HPDE6-E6E7 (cell line): ENCODE measurements at regions not wholly inside any gene's neighbourhood (a gene's known extent, or its start where the extent isn't known, plus 50 kb on each side); places are given as distances from the start of the nearest gene placed in this dataset.

Experiments used
- DNase-seq: peaks from one replicate; pipeline ENCODE4 v3.0.0; 2011; ENCODE audit warnings: missing footprints; ENCODE audit errors: extremely low spot score

DNA sequence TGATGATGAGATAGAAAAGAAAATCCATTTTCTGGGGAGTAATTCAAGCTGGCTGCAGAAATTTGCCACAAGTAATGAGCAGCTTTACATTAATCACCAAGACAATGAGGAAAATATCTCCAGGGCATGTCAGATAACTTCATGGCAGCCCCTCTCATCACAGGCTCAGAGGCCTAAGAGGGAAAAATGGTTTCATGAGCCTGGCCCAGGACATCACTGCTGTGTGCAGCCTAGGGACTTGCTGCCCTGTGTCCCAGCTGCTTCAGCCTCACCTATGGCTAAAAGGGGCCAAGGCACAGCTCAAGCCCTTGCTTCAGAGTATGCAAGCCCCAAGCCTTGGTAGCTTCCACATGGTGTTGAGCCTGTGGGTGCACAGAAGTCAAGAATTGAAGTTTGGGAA lies 161.7 kb downstream of the OPA1 start:
- no peak for DNase-seq

DNA sequence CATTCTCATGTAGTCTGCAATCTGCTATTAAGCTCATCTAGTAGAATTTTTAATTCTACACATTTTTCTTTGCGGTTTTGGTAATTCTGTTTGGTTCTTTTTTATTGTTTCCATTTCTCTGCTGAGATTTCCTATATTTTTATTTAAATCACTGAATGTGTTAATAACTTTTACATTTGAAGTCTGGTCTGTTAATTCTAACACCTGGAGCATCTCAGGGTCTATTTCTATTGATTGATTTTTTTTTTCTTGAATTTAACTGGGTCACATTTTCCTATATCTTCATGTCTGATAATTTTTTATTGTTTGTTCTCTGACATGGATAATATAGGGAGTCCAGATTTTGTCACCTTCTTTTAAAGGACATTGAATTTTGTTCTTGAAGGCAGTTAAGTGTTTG lies 163.5 kb downstream of the OPA1 start:
- DNase-seq: no peak

DNA sequence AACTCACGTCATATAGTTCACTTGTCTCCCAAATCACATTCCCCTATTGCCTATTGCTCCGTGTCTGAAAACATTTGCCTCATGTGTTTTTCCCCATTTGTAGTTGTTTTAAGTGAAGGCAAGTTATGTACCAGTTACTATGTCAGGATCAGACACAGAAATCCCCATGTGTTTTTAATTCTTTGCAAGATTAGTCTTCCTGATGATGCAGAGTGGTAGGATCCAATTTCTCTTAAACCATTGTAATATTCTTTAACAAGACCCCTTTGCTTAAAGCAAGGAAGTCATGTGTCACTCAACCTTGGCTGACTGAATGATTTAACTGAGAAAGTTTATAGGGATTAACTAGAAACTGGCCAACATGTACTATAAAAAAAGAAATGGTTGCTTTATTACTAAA lies 164.4 kb downstream of the OPA1 start:
- no peak for DNase-seq

DNA sequence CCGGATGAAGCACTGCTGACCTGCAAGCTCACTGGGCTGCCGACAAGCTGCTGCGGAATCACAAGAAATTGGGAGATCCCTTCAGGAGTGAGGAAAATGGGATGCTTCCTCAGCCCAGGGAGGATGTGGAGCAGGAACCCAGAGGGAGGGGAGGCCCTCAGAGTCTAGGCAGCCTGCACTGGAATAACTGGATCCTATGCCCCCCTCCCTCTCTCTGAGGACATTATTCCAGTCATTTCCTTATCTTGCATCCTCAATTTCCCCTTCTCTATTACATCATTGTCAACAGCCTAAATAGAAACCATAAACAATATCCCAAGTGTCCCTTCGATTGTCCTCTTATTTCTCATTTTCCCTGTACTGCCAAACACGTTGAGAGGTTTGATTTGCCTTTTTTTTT lies 169.0 kb downstream of the OPA1 start:
- DNase-seq: no peak

DNA sequence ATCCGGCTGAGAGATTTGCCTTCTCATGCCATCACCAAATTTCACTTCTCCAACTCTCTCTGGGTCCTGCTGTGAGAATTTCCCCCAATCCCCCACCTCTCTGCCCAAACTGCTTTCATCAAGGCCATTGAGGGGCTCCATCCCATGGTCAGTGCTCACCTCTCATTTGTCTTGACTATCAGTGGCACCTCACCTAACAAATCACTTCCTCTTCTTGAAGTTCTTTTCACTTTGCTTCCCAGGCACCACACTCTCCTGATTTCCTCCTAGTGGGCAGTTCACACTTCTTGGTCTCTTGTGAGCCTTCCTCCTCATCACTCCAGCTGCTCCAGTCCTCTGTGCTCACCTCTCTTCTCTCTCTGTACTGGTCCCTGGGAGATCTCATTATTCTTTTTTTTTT lies 169.6 kb downstream of the OPA1 start:
- no peak for DNase-seq

DNA sequence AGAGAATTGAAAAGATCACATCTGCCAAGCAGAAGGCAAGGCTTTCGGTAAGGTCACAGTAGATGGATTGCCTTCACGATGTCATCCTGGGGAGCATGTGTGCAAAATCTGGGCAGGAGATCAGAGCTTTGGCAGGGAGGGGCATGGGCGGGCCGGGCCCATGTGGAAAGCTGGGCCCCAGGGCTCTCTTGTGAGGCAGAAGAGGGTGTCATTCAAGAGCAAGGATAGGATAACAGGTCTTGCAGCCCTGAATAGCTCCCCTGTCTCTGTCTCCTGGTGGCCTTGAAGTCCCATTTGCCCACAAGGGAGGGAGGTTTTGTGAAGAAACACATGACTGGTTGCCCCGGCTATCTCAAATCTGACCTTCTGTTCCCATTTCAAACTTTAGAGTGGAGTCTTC lies 172.0 kb downstream of the OPA1 start:
- DNase-seq: no peak

DNA sequence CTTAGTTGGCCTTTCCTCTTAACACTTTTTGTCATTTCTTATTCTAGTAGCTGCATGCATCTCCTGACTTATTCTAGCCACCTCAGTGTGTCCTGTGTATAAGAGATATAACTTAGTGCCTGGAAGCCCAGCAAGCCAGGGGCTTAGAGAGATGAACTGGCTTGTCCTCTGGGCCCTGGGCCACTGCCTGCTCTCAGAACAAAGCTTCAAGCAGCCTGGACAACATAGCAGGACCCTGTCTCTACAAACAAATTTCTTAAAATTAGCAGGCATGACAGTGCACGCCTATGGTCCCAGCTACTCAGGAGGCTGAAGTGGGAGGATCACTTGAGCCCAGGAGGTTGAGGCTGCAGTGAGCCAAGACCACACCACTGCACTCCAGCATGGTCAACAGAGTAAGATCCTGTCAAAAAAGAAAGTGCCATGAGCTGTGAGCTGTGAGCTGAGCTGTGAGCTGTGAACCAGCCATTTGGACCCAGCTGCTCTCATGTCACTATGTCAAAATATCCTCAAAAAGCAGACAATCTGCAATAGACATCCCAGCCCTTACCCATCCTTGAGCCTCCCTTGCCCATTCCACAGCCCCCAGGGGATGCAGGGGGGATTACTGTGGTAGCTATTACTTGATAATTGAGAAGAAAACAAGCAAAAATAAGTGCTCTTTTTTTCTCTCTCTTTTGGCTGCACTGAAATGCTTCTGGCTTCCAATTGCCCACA lies 174.5 kb downstream of the OPA1 start:
- no peak for DNase-seq

DNA sequence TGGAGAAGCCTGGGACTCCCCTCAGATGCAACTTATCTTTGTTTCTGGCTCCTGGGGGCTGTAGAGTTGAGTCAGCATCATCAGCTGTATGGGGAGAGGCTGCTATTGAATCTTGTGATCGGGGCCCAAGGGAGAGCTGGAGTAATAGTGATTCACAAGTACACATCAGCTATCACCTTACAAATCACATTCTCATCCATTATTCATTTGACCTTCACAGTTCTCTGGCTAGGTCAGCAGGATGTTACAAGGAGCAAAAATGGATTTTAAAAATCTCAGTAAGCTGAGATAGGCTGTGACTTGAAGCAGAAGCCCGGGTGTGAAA lies 175.0 kb downstream of the OPA1 start:
- DNase-seq: no peak

DNA sequence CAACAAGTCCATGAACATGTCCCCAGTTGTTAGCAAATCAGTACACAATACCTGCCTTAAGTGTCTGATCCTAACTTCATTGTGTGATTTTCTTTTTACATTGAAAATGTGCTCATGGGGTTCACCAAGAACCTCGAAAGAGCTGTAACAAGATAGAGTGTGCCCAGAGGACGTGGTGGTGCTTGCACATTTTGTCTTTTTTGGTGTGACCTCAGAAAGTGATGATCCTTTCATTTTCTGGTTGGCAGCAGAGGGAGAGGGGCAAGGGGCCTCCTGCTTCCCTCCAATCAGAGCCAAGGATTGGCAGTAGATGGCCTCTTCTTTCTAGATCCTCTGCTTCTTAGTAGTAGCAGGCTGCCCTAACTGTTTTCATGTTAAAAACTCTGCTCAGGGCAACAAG lies 176.4 kb downstream of the OPA1 start:
- DNase-seq: no peak

DNA sequence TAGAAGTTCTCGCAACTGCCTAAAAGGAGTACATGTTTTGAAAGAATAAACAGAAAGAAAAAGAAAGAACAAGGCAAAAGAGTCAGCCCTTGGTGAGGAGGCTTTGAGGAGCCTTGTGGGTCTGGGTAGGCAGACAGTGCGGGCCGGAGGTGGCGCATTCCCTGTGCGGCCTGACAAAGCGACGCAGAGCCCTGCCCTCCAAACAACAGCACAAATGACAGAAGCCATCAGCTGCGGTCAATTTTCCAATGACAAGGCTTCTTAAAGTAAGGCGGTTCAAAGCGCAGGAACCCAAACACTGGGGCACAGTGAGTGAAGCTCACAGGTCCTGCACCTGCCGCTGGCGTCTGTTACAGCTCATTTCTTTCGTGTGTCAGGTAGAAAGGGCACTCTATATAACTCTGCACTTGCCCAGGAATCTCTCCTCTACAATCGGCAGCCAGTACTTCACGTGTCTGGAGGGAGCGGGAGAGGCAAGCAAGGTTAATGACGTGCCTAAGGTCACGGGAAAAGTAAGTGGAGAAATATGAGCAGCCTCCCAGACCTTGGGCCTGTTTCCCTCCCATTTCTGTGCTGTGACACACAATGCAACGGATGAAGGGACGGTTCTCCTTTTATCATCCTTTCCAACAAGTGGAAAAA lies 178.1 kb downstream of the OPA1 start:
- no peak for DNase-seq

DNA sequence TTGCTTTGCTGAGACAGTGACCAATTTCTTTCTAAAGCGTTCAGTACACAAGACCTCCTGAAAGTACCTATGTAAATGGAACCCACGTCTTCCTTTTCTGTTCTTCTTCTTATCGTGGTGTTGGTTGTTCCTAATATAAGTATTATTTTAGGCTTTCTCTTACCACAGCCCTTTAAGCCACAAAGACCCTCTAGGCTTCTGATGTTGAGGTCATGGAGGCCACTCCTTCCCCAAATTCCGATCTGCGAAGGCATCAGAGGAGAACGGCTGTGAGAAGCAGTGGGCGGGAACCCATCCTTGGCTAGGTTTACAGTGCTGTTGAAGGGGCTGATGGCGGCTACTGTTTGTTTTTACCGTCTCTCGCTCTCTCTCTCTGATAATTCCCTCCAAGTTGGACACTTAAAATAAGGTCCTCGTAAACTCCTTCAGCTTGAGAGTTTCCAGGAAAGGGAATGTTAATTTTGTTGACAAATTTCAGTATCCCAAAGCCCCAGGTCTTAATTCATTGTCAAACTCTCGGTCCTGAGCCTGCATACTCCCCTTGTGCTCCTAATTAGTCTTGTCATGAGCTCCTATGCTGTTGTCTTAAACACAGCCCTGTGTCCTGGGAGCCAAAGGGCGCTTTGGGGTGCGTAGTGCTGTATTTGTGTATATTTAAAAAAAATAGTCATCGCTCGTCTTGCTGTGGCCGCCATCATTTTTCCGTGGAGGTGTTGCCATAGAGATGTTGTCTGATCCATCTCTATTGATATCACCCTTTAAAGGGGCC lies 178.8 kb downstream of the OPA1 start:
- DNase-seq: no peak

DNA sequence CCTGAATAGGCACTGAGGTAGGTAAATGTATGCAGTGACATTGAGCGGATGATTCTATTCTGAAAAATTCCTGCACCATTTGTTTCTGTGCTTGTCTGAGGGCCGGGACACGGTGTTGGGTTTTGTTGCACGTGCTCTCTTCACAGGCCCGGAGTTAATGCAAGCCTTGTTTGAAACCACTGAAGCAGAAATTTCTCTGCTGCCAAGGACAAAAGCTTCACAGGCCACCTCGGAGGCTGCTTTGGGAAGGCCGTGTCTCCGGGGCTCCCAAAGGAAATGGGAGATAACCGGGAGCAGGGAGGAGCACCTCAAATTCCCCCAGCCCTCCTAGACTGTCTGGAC lies 179.4 kb downstream of the OPA1 start:
- no peak for DNase-seq

DNA sequence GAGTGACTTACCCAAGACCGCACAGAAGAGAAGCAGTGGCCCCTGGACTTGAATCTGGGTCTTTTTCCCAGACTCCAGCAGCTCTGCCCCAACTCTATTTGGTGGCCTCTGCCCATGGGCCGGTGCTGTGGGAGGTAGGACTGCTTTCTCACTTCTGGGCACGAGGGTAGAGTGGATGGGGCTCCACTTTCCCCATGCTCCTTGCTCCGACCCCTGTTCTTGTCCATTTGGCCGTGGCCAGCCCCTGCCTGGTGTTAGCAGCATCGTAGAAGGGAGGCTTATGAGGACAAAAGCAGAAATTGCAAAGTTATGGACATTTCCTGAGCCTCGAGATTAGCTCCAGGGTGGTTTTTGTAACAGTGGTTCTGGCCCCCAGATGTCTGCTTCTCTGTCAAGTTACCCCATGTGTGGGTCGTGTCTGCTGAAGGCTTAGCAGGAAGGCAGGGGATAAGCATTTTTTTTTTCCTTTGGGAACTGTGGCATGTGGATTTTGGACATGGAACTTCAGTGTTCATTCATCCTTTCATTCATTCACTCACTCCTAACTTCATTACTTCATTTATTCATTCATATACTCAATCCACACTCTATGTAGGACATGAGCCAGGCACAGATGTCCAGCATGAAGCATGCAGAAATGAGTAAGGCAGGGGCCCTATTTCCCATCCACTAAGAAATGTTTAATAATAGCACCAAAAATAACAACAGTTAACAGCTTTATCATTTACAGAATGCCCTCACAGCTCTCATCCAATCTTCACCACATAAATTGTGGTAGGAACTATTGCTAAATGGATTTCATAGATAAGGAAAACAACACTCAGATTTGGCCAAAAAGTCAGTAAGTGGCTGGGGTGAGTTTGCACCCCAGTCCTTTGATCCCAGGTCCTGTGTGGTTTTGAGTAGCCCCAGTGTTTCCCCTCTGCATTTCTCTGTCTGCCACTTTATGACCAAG lies 180.5 kb downstream of the OPA1 start:
- no peak for DNase-seq

DNA sequence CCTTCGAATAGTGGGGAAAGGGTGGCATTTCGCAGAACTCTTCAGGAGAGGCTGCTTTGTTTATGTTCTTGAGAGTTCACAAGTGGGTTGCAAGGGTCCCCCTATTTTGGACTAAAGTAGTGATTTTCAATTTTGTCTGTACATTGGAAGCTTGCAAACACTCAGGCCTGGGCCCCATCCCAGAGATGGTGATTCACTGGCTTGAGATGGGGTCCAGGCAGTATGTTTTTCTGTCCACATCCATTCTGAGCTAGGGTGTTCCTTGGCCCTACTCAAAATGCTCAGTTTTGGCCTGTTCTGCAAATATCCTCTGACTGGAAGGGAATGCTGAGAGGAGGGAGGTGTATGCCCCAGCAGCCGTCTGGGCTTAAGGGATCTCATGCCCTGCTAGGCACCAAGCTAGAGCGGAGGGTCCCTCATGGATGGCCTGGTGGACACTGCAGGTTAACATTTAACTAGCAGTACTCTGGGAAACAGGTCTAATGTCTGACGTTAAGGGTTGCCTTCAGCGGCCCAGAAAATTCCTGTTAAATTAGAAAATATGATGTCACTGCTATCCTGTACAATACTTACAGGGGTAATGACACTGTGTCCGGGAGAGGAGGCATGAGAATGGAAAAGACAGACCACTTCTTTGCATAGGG lies 181.4 kb downstream of the OPA1 start:
- no peak for DNase-seq

DNA sequence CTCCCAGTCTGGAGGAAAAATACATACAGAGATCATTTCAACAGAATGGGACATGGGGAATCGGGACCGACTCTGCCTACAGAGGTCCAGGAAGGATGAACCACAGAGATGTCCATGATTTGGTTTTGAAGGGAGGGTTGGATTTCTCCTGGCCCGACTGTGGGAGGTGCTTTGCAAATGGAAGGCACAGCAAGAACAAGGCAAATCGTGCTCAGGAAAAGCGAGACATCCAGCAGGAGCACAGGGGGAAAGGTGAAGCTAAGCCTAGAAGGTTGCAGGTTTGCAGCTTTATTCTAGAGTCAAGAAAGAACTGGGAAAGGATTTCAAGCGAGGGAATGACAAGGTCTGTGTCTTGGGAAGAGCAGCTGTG lies 181.9 kb downstream of the OPA1 start:
- no peak for DNase-seq

DNA sequence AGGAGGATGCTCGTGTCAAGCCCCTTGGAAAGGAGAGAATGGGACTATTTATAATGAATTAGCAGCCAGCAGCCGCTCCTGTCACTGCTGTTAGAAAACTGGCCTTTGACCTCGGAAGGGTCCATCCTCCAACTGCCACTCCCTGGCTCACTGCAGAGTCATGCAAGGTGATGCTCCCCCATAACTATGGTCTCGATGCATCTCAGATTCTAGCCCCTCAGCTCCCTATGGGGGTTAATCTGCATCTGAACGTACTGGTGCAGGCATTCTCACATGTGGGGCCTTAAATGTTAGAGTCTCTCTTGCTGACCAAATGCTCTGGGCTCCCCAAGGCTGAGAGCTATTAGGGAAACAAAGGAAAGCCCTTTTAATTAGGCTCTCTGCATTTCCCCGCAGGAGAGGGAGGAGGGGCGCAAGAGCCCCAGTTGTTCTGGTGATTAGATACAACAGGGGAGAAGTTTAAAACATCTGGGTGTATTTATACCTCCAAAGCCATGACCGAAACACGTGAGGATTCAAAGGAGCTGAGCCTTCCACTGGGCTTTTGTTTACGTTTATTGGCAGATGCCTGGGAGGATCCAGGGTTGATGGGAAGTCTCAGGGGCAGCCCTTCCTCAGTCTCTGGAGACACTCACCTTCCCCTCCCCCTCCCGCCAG lies 182.5 kb downstream of the OPA1 start:
- DNase-seq: no peak

DNA sequence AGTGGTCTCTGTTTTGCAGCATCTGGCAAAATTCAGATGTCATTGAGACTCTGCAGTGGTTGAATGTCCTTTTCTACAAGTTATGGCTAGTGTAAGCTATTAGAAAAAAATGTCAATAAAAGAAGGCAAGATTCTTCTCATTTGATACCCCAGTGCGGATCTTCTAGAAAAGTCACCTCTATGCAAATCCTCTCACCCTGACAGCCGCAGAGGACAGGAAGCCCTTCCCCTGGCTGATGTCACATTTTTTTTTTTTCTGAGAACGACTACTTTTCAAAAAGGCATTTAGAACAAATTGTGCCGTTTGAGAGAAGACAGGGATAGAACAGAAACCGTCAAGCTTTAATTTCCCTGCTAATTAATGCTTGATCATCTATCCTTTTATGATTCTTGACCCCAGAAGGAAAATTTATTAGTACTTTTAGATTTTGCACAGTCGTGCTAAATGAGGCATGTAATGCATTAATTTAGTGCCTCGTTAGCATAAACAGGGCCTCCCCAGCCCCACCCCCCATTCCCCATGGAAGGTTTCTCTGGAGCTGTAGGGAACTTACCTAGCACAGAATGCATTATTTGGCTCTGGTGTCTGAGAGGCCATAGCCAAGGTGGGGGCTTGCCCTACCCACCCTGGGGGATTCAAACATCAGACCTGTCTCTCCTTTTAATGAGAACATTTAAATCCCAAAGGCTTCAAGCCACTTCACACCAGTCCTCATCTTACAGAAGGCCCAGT lies 183.8 kb downstream of the OPA1 start:
- DNase-seq: no peak

DNA sequence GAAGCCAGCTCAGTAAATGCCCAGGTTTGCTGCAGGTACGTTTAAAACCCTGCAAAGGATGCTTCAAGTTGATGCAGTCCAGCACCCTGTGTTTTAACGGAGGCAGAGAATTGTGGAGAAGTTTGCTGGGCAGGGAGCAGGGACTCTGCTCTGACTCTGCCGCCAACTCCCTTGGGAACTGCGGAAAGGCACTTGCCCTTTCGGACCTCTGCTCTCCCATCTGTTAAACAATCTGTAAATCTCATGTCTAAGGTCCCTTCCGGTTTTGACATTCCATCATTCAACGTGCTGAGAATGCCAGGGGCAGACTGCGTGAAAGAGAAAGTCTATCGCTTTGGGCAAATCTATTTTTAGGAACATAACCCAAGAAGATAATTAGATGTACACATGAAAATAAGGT lies 184.5 kb downstream of the OPA1 start:
- DNase-seq: no peak

DNA sequence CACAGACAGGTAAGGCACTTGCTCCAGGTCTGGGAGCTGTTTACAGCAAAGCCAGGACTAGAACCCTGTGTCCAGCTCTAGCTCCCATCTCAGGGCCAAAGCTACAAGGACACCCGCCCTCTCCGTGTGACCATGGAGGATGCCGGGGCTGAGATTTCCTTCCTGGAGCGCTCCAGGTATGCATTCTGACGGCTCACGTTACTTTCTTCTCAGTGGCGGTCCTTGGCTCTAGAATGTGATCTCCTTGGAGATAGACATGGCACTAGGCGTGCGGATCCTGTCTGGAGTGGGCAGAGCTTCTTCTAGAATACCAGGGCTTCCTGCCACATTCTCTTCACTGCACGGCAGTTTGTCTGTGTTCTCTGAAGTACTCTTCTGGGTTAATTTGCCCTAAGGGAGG lies 185.7 kb downstream of the OPA1 start:
- no peak for DNase-seq

DNA sequence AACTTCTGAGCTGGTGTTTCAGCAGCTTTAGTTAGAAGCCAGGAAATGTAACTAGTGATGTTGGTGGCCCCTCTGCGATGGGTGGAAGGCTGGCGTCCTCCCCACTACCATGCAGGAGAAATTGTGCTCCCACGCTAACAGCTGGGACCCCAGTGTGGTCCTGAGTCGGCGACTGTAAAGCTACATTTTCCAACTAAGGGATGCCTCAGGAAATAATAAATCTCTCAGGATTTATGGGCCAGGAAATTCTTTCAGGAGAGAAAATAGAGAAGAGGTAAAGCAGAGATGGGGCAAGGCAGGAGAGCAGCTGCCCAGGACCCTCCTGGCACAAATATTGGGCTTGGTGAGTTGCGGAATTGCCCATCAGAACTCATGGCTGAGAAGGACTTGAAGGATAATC lies 186.9 kb downstream of the OPA1 start:
- DNase-seq: no peak

DNA sequence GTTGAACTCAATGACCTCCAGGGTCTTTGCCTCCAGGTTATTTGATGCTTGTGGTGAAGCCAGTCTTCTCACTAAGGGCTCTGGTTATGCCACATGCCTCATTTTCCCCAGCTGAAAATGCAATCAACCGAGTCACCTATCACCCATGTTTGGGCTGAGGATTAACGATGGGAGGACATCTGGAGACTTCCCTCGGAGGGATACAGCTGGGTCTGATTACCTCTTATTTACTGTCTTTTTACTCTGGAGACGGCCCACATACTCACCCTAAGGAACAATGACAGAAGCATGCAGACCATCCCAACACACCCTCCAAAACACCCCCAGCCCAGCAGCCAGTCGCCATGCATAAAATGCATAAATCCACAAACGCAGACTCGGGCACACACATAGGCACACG lies 187.4 kb downstream of the OPA1 start:
- DNase-seq: no peak
